CD8-positive, alpha-beta memory T cell (primary cell): ENCODE measurements at regions not wholly inside any gene's neighbourhood (a gene's known extent, or its start where the extent isn't known, plus 50 kb on each side); places are given as distances from the start of the nearest gene placed in this dataset.

Source experiments
- CTCF ChIA-PET: fragments of 350-600 bp; sonication (Branson Sonifier 250); formaldehyde crosslinking; loops from one replicate; lab custom pipeline; 2021; ENCODE audit warnings: antibody characterized with exemption; lab: Charles Lee
- POLR2A ChIA-PET: fragments of 350-600 bp; sonication (Branson Sonifier 250); formaldehyde crosslinking; loops from one replicate; lab custom pipeline; 2021; ENCODE audit warnings: antibody characterized with exemption; lab: Charles Lee
- DNase-seq, 5 donors: peaks; one replicate each; pipeline versions ENCODE4 v3.0.0 to v3.0.0-alpha.2; 2020 to 2022; ENCODE audit warnings: mixed read lengths in 1 of 5
- H3K27ac ChIP-seq: one replicate; pipeline ENCODE4 v1.7.0; 2013; ENCODE audit warnings: low read depth, mild to moderate bottlenecking, low read length, moderate library complexity
- H3K27me3 ChIP-seq: 2 replicates; pipeline ENCODE4 v1.7.0; 2013; ENCODE audit warnings: low read length, mild to moderate bottlenecking; ENCODE audit not compliant: insufficient read depth, poor library complexity, severe bottlenecking
- H3K36me3 ChIP-seq: 2 replicates; pipeline ENCODE4 v1.7.0; 2013; ENCODE audit warnings: mild to moderate bottlenecking, low read length, moderate library complexity; ENCODE audit not compliant: insufficient read depth
- H3K4me1 ChIP-seq: 2 replicates; pipeline ENCODE4 v1.7.0; 2013; ENCODE audit warnings: mild to moderate bottlenecking, low read length, moderate library complexity; ENCODE audit not compliant: insufficient read depth
- H3K4me3 ChIP-seq: 2 replicates; pipeline ENCODE4 v1.7.0; 2013; ENCODE audit warnings: mild to moderate bottlenecking, low read length
- H3K9me3 ChIP-seq: 2 replicates; pipeline ENCODE4 v1.7.0; 2013; ENCODE audit warnings: mild to moderate bottlenecking, low read length
- H3K27ac Mint-ChIP-seq, 8 donors: one replicate each; pipeline ENCODE4 v1.8.0; 2020 to 2021; ENCODE audit warnings: mixed read lengths in 8 of 8, mild to moderate bottlenecking in 6 of 8, inconsistent platforms in 3 of 8, moderate library complexity in 3 of 8
- H3K27me3 Mint-ChIP-seq, 2 donors: one replicate each; pipeline ENCODE4 v1.8.0; 2020 to 2021; ENCODE audit warnings: mixed read lengths in 2 of 2, mild to moderate bottlenecking in 1 of 2, moderate library complexity in 1 of 2
- H3K36me3 Mint-ChIP-seq, 3 donors: one replicate each; pipeline ENCODE4 v1.8.0; 2020 to 2021; ENCODE audit warnings: mixed read lengths in 3 of 3, inconsistent platforms in 1 of 3, mild to moderate bottlenecking in 1 of 3
- H3K4me1 Mint-ChIP-seq, 3 donors: one replicate each; pipeline ENCODE4 v1.8.0; 2020 to 2021; ENCODE audit warnings: mixed read lengths in 3 of 3, inconsistent platforms in 1 of 3, mild to moderate bottlenecking in 1 of 3
- H3K4me3 Mint-ChIP-seq, 7 donors: one replicate each; pipeline ENCODE4 v1.8.0; 2020 to 2021; ENCODE audit warnings: mixed read lengths in 7 of 7, mild to moderate bottlenecking in 6 of 7, moderate library complexity in 4 of 7, inconsistent platforms in 2 of 7
- H3K9me3 Mint-ChIP-seq, 5 donors: one replicate each; pipeline ENCODE4 v1.8.0; 2020 to 2022; ENCODE audit warnings: mixed read lengths in 5 of 5, mild to moderate bottlenecking in 3 of 5, moderate library complexity in 2 of 5, inconsistent platforms in 1 of 5

GRCh38 chr2:6237039-6237660 is 545.0 kb downstream of the SOX11 start:
- Mint-ChIP-seq H3K27me3 (no peaks in the 10 kb centered on the region), H3K27ac (no peak overlapping the region), H3K36me3 (peaks cover 0 to 3% (median 0%) of the 10 kb centered on the region in 3 donors), H3K9me3 (peaks cover 0 to 14% (median 4%) of the 10 kb centered on the region in 5 donors), H3K4me1 (no peaks in the 10 kb centered on the region), H3K4me3 (no peak overlapping the region)
- Histone ChIP-seq H3K4me1 (no peaks in the 10 kb centered on the region), H3K4me3 (no peak overlapping the region), H3K36me3 (no peaks in the 10 kb centered on the region), H3K27ac (no peak overlapping the region), H3K27me3 (no peaks in the 10 kb centered on the region), H3K9me3 (no peaks in the 10 kb centered on the region)
- ChIA-PET POLR2A (no interaction called here), CTCF (no interaction called here)
- no peak for DNase-seq

- ChIA-PET CTCF (no interaction called here), POLR2A (no interaction called here)
- Mint-ChIP-seq H3K9me3 (peaks cover 0 to 2% (median 0%) of the 10 kb centered on the region in 5 donors), H3K27ac (no peak overlapping the region), H3K4me3 (no peak overlapping the region), H3K4me1 (no peaks in the 10 kb centered on the region), H3K36me3 (no peaks in the 10 kb centered on the region), H3K27me3 (no peaks in the 10 kb centered on the region)
- H3K9me3 ChIP-seq, result no peaks in the 10 kb centered on the region
- H3K27me3 ChIP-seq, result no peaks in the 10 kb centered on the region
- no peaks in the 10 kb centered on the region for H3K36me3 ChIP-seq
- no peak for DNase-seq
- H3K27ac ChIP-seq, result no peak overlapping the region
- no peaks in the 10 kb centered on the region for H3K4me1 ChIP-seq
- no peak overlapping the region for H3K4me3 ChIP-seq
Measured at GRCh38 chr2:6249557-6249956, 557.4 kb downstream of the SOX11 start.

- no peaks in the 10 kb centered on the region for H3K27me3 Mint-ChIP-seq
- Histone ChIP-seq H3K4me3 (no peak overlapping the region), H3K4me1 (no peaks in the 10 kb centered on the region), H3K27ac (no peak overlapping the region), H3K9me3 (no peaks in the 10 kb centered on the region), H3K36me3 (no peaks in the 10 kb centered on the region), H3K27me3 (no peaks in the 10 kb centered on the region)
- no peaks in the 10 kb centered on the region for H3K4me1 Mint-ChIP-seq
- H3K27ac Mint-ChIP-seq, result no peak overlapping the region
- no peak for DNase-seq
- no peaks in the 10 kb centered on the region for H3K36me3 Mint-ChIP-seq
- peaks cover 0 to 2% (median 0%) of the 10 kb centered on the region in 5 donors for H3K9me3 Mint-ChIP-seq
- ChIA-PET POLR2A (no interaction called here), CTCF (no interaction called here)
- H3K4me3 Mint-ChIP-seq, result no peak overlapping the region
Measured at GRCh38 chr2:6254441-6254840, 562.3 kb downstream of the SOX11 start.

- H3K4me3 Mint-ChIP-seq, result no peak overlapping the region
- H3K27ac ChIP-seq, result no peak overlapping the region
- H3K27me3 ChIP-seq, result no peaks in the 10 kb centered on the region
- ChIA-PET CTCF (no interaction called here), POLR2A (no interaction called here)
- H3K4me3 ChIP-seq, result no peak overlapping the region
- H3K9me3 ChIP-seq, result no peaks in the 10 kb centered on the region
- H3K4me1 ChIP-seq, result no peaks in the 10 kb centered on the region
- no peak for DNase-seq
- H3K27me3 Mint-ChIP-seq, result no peaks in the 10 kb centered on the region
- no peaks in the 10 kb centered on the region for H3K36me3 ChIP-seq
- H3K9me3 Mint-ChIP-seq, result peaks cover 0 to 7% (median 0%) of the 10 kb centered on the region in 5 donors
- H3K27ac Mint-ChIP-seq, result no peak overlapping the region
- H3K36me3 Mint-ChIP-seq, result no peaks in the 10 kb centered on the region
- H3K4me1 Mint-ChIP-seq, result no peaks in the 10 kb centered on the region
Measured at GRCh38 chr2:6264198-6264597, 572.0 kb downstream of the SOX11 start.

DNA sequence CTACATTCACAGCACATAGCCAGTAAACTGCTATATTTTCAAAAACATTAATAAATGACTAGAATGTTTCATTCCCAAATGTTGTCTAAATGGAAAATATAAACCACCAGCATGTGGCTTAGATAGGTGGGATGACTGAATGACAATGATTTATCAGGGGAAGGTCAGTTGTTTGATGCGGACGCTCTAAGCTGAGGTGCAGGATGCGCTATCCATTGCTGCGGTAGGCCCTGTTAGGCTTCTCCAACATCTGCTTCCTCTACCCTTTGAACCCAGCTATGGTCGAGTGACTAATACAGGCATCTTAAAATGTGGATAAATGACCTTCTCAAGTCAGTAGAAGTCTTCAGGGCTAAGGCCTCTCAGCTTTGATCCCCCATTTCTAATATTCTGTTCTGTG is 584.2 kb downstream of the CMPK2 start:
- H3K27me3 Mint-ChIP-seq, result no peaks in the 10 kb centered on the region
- Histone ChIP-seq H3K27ac (no peak overlapping the region), H3K4me1 (no peaks in the 10 kb centered on the region), H3K36me3 (no peaks in the 10 kb centered on the region), H3K9me3 (no peaks in the 10 kb centered on the region), H3K4me3 (no peak overlapping the region), H3K27me3 (no peaks in the 10 kb centered on the region)
- H3K9me3 Mint-ChIP-seq, result peaks cover 0 to 7% (median 2%) of the 10 kb centered on the region in 5 donors
- no peaks in the 10 kb centered on the region for H3K4me1 Mint-ChIP-seq
- H3K4me3 Mint-ChIP-seq, result no peak overlapping the region
- no peaks in the 10 kb centered on the region for H3K36me3 Mint-ChIP-seq
- ChIA-PET CTCF (no interaction called here), POLR2A (no interaction called here)
- DNase-seq, result no peak
- H3K27ac Mint-ChIP-seq, result no peak overlapping the region

- H3K36me3 Mint-ChIP-seq, result no peaks in the 10 kb centered on the region
- H3K27ac Mint-ChIP-seq, result no peak overlapping the region
- CTCF ChIA-PET, result no interaction called here
- Histone ChIP-seq H3K27ac (no peak overlapping the region), H3K9me3 (no peaks in the 10 kb centered on the region), H3K36me3 (no peaks in the 10 kb centered on the region), H3K4me1 (no peaks in the 10 kb centered on the region), H3K27me3 (no peaks in the 10 kb centered on the region), H3K4me3 (no peak overlapping the region)
- H3K4me3 Mint-ChIP-seq, result no peak overlapping the region
- POLR2A ChIA-PET, result no interaction called here
- no peaks in the 10 kb centered on the region for H3K27me3 Mint-ChIP-seq
- DNase-seq, result no peak
- H3K4me1 Mint-ChIP-seq, result no peaks in the 10 kb centered on the region
- H3K9me3 Mint-ChIP-seq, result peaks cover 0 to 5% (median 2%) of the 10 kb centered on the region in 5 donors
Measured at GRCh38 chr2:6283259-6283658, 582.4 kb downstream of the CMPK2 start.

- H3K9me3 Mint-ChIP-seq, result peaks cover 0 to 5% (median 4%) of the 10 kb centered on the region in 5 donors
- Histone ChIP-seq H3K36me3 (no peaks in the 10 kb centered on the region), H3K27ac (no peak overlapping the region), H3K9me3 (no peaks in the 10 kb centered on the region), H3K27me3 (no peaks in the 10 kb centered on the region), H3K4me1 (no peaks in the 10 kb centered on the region), H3K4me3 (no peak overlapping the region)
- DNase-seq, result no peak
- no peak overlapping the region for H3K27ac Mint-ChIP-seq
- H3K27me3 Mint-ChIP-seq, result no peaks in the 10 kb centered on the region
- POLR2A ChIA-PET, result no interaction called here
- H3K36me3 Mint-ChIP-seq, result no peaks in the 10 kb centered on the region
- CTCF ChIA-PET, result no interaction called here
- H3K4me3 Mint-ChIP-seq, result no peak overlapping the region
- no peaks in the 10 kb centered on the region for H3K4me1 Mint-ChIP-seq
Measured at GRCh38 chr2:6287406-6287805, 578.3 kb downstream of the CMPK2 start.

DNA sequence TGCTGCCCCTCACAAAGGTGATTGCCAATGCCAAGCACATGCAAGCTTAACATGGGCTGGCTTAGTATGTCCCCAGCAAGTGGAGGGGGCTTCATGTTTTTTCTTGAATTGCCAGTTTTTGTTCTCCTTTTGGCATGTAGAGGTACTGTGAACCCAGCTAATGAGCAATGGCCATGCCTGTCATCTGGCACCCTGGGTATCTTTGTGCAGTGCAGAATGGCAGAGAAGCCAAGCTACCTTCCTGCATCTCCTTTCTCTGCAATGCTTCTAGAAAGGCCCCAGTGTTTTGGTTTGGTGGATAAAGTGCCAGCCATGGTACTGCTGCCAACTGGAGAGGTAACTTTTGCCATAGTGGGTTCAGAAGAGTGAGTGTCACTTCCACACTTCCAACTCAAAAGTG is 576.9 kb downstream of the CMPK2 start:
- Histone ChIP-seq H3K4me3 (no peak overlapping the region), H3K27me3 (no peaks in the 10 kb centered on the region), H3K27ac (no peak overlapping the region), H3K9me3 (no peaks in the 10 kb centered on the region), H3K4me1 (no peaks in the 10 kb centered on the region), H3K36me3 (no peaks in the 10 kb centered on the region)
- Mint-ChIP-seq H3K27ac (no peak overlapping the region), H3K4me1 (no peaks in the 10 kb centered on the region), H3K36me3 (no peaks in the 10 kb centered on the region), H3K27me3 (no peaks in the 10 kb centered on the region), H3K4me3 (no peak overlapping the region), H3K9me3 (peaks cover under 1 to 5% (median 4%) of the 10 kb centered on the region in 5 donors)
- POLR2A ChIA-PET, result no interaction called here
- CTCF ChIA-PET, result no interaction called here
- DNase-seq, result no peak
